Naive B cell (primary cell): ENCODE measurements at regions not wholly inside any gene's neighbourhood (a gene's known extent, or its start where the extent isn't known, plus 50 kb on each side); places are given as distances from the start of the nearest gene placed in this dataset.

ENCODE experiments used
- ATAC-seq, 2 donors: fragments of 150-1000 bp; cut with Tn5 transposase; 2 replicates each; pipeline ENCODE4 v1.10.0; 2021; ENCODE audit warnings: low read depth in 2 of 2, mild to moderate bottlenecking in 2 of 2, moderate library complexity in 2 of 2
- DNase-seq: peaks from one replicate; pipeline ENCODE4 v3.0.0; 2022
- H3K27ac Mint-ChIP-seq, 6 donors: one replicate each; pipeline ENCODE4 v1.8.0; 2020 to 2022; ENCODE audit warnings: mild to moderate bottlenecking in 6 of 6, mixed read lengths in 6 of 6, moderate library complexity in 5 of 6, inconsistent platforms in 2 of 6
- H3K27me3 Mint-ChIP-seq, 3 donors: one replicate each; pipeline ENCODE4 v1.8.0; 2021 to 2022; ENCODE audit warnings: mixed read lengths in 3 of 3, mild to moderate bottlenecking in 1 of 3
- H3K36me3 Mint-ChIP-seq, 2 donors: one replicate each; pipeline ENCODE4 v1.8.0; 2020 to 2022; ENCODE audit warnings: mixed read lengths in 2 of 2, inconsistent platforms in 1 of 2, mild to moderate bottlenecking in 1 of 2
- H3K4me1 Mint-ChIP-seq, 3 donors: one replicate each; pipeline ENCODE4 v1.8.0; 2020 to 2022; ENCODE audit warnings: mixed read lengths in 3 of 3, inconsistent platforms in 1 of 3, mild to moderate bottlenecking in 1 of 3, moderate library complexity in 1 of 3
- H3K4me3 Mint-ChIP-seq, 8 donors: one replicate each; pipeline ENCODE4 v1.8.0; 2020 to 2022; ENCODE audit warnings: mild to moderate bottlenecking in 8 of 8, mixed read lengths in 8 of 8, moderate library complexity in 8 of 8, inconsistent platforms in 2 of 8
- H3K9me3 Mint-ChIP-seq, 7 donors: one replicate each; pipeline ENCODE4 v1.8.0; 2020 to 2022; ENCODE audit warnings: mixed read lengths in 7 of 7, mild to moderate bottlenecking in 5 of 7, inconsistent platforms in 2 of 7, moderate library complexity in 1 of 7

DNA sequence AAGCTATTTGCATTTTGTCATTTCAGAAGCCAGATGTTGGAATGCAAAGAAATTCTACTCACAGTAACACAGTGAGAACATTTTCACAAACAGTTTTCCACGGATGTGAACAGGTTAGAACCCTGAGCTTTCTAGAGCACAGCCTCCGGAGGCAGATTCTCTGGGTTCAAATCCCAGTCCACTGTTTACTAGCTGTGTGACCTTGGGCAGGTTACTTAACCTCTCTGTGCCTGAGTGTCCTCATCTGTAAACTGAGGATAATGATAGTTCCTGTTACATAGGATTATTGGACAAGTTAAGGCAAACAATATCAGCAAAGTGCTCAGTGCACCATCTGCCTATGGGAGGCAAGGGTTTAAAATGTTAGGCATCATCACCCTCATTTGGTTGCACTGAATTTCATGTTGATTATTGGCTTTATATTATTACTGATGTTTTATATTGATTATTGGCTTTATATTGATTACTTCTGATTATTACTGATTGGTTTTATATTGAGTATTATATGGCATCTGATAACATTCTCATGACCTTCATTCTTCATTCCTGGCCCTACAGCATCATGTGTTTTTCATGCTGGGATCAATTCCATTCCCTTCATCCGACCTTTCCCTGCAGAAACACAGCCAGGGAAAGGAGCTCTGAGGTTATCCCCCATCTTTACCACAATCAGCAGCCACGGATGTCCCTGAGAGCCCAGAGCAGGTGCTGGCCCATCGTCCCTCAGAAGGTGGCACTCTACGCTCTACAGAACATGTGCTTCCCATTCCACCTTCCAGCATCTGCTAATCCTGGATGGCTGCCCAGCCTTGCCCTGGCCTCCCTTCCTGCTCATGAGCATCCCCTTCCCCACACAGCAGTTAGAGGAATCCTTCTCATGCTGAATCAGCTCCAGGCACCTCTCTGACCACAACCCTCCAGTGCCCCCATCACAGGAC, 283.1 kb downstream of the PREX1 start:
- H3K4me3 Mint-ChIP-seq: no peak overlapping the region
- H3K36me3 Mint-ChIP-seq: peaks cover 0 to 15% of the 10 kb centered on the region in 2 donors
- peaks cover 26 to 60% (median 54%) of the 10 kb centered on the region in 3 donors for H3K27me3 Mint-ChIP-seq
- peaks cover 19 to 46% (median 20%) of the 10 kb centered on the region in 3 donors for H3K4me1 Mint-ChIP-seq
- peaks cover 0 to 5% (median 3%) of the 10 kb centered on the region in 7 donors for H3K9me3 Mint-ChIP-seq
- peak overlapping the region in 1 of 6 donors; percentile 4 for H3K27ac Mint-ChIP-seq
- ATAC-seq (no peak), DNase-seq (no peak)

DNA sequence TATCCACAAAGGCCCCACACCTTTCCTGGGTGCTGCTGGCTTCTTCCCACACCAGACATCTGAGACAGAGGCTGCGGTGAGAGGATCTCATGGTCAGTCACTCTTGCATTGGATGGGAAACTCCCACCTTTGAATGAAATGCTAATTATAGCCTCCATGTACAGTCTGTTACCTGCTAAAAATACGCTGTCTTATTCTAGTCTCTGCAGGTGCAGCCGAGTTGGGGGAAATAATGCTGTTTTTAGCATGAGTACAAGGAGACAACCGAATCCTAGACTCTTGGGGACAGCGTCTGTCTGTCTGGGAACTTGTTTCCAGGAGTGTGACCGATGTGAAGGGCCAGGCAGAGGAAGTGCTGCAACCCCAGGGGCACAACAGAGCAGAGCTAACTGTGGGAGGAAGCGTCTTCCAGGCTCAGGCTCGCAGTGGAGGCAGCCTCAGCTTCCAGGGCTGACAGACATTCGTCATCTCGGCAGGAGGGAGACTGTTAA, 286.2 kb downstream of the PREX1 start:
- no peak for ATAC-seq
- peaks cover 0 to 15% of the 10 kb centered on the region in 2 donors for H3K36me3 Mint-ChIP-seq
- DNase-seq: no peak
- H3K9me3 Mint-ChIP-seq: peaks cover 0 to 5% (median 3%) of the 10 kb centered on the region in 7 donors
- peaks cover 27 to 56% (median 37%) of the 10 kb centered on the region in 3 donors for H3K27me3 Mint-ChIP-seq
- H3K4me3 Mint-ChIP-seq: peak overlapping the region in 5 of 8 donors; percentile 9 to 61 (median 22)
- peaks cover 19 to 50% (median 20%) of the 10 kb centered on the region in 3 donors for H3K4me1 Mint-ChIP-seq
- peak overlapping the region in 2 of 6 donors; percentile 10 to 36 for H3K27ac Mint-ChIP-seq

DNA sequence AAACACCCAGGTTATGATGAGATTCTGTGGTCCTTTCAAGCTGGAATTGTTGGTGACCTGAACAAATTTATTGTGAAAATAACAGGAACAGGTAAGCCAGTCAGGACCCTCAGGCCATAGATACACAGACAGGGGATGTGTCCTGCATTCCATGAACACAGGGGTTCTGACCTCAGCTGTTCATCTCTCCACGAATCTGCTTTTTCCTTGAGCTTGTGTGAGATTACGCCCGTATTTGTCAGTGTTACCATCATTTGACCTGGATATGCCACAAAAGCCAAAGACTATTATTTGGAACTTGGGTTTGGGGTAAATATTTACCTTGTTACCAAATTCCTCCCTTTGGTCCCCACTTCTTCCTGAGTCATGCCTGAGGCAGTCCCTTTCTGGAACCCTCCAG, 288.9 kb downstream of the PREX1 start:
- Mint-ChIP-seq H3K9me3 (peaks cover 0 to 5% (median 3%) of the 10 kb centered on the region in 7 donors), H3K27me3 (peaks cover 21 to 42% (median 26%) of the 10 kb centered on the region in 3 donors), H3K27ac (peak overlapping the region in 1 of 6 donors; percentile 29), H3K4me1 (peaks cover 9 to 40% (median 20%) of the 10 kb centered on the region in 3 donors), H3K4me3 (no peak overlapping the region), H3K36me3 (peaks cover 0 to 15% of the 10 kb centered on the region in 2 donors)
- no peak for DNase-seq
- no peak for ATAC-seq

DNA sequence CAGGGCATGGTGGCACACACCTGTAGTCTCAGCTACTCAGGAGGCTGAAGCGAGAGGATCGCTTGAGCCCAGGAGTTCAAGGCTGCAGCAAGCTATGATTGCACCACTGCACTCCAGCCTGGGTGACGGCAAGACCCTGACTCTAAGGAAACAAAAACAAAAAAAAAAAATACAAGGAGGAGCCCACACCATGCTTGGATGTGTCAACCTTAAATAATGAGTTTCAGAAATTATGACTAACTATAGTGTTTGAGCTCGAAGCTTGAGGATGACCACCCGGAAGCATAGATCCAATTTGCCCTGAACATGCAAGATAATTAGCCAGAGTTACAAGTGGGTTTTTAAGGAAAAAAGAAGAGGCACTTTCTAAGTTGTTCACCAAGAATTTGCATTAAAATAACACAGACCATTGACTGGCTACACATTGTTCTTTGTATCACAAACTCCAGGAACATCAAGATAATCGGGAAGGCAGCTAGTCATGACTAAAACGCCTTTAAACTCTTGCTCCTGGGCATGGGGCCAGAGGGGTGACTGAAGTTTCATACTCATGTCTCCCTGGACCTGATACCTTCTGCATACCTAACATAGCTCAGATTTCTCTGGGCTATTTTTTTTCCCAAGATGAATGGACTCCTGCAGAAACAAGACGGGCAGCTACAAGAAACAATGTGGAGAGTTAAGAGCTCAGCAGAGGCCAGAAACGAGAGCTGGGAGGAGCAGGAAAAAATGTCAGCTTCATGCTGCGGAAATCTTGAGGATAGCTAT, 289.6 kb downstream of the PREX1 start:
- ATAC-seq (no peak), DNase-seq (no peak)
- no peak overlapping the region for H3K27ac Mint-ChIP-seq
- peaks cover 9 to 38% (median 20%) of the 10 kb centered on the region in 3 donors for H3K4me1 Mint-ChIP-seq
- peaks cover 0 to 5% (median 3%) of the 10 kb centered on the region in 7 donors for H3K9me3 Mint-ChIP-seq
- peaks cover 0 to 14% of the 10 kb centered on the region in 2 donors for H3K36me3 Mint-ChIP-seq
- peaks cover 21 to 43% (median 25%) of the 10 kb centered on the region in 3 donors for H3K27me3 Mint-ChIP-seq
- no peak overlapping the region for H3K4me3 Mint-ChIP-seq

DNA sequence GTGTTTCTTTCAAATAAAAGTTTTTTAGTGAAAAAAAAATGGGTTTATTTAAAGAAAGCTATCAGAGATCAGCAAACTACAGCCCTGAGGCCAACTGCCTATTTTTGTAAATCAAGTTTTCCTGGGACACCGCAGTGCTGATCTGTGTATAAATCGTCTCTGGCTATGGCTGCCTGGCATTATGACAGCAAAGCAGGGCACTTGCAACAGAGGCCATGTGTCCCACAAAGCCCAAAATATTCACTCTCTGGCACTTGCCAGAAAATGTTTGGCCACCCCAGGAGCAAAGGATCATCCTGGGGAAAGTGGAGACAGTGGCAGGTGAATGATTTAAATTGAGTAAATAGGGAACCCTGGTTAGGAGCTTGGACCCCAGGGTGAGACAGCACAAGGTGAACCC, 291.6 kb downstream of the PREX1 start:
- DNase-seq (no peak), ATAC-seq (no peak)
- Mint-ChIP-seq H3K9me3 (no peaks in the 10 kb centered on the region), H3K4me3 (no peak overlapping the region), H3K36me3 (no peaks in the 10 kb centered on the region), H3K27me3 (peaks cover 14 to 24% (median 24%) of the 10 kb centered on the region in 3 donors), H3K27ac (no peak overlapping the region), H3K4me1 (peaks cover 5 to 19% (median 7%) of the 10 kb centered on the region in 3 donors)

DNA sequence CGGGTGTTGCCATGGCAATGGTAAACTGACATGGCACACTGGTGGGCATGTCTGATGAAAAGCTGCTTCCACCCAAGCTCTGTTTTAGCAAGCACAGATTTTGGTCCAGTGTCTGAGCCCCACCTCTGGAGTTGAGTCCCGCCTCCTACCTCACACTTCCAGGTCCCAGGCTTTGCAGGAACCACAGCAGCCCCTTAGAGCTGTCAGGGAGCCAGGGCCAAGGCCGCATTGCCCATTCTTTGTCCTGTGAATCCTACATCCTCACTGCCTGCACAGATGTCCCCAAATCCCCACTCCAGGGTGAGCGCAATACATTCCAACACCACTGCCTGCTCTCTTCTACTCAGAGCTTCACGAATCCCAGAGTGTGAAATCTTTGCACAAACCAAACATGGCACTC, 292.2 kb downstream of the PREX1 start:
- H3K9me3 Mint-ChIP-seq: no peaks in the 10 kb centered on the region
- DNase-seq (no peak), ATAC-seq (no peak)
- no peak overlapping the region for H3K27ac Mint-ChIP-seq
- H3K27me3 Mint-ChIP-seq: peaks cover 11 to 19% (median 18%) of the 10 kb centered on the region in 3 donors
- H3K36me3 Mint-ChIP-seq: no peaks in the 10 kb centered on the region
- H3K4me3 Mint-ChIP-seq: no peak overlapping the region
- peaks cover 0 to 13% (median 1%) of the 10 kb centered on the region in 3 donors for H3K4me1 Mint-ChIP-seq

DNA sequence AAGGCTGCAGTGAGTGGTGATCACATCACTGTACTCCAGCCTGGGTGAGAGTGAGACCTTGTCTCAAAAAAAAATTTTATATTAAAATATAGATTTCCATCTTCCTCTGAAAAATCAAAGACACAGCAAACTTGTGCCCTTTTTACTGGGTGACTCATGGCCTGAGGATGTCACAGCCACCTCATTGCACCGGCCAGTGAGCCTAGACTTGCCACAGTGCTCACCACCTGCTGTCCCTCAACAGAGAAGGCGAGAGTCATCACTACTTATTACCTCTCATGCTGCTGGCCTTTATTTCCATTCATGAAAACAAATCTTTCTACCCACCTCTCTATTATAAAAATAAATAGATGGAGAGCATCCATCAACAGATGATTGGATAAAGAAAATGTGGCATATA, 295.8 kb downstream of the PREX1 start:
- Mint-ChIP-seq H3K4me1 (no peaks in the 10 kb centered on the region), H3K27me3 (peaks cover 25 to 32% (median 25%) of the 10 kb centered on the region in 3 donors), H3K9me3 (no peaks in the 10 kb centered on the region), H3K4me3 (no peak overlapping the region), H3K36me3 (no peaks in the 10 kb centered on the region), H3K27ac (no peak overlapping the region)
- no peak for ATAC-seq
- no peak for DNase-seq

DNA sequence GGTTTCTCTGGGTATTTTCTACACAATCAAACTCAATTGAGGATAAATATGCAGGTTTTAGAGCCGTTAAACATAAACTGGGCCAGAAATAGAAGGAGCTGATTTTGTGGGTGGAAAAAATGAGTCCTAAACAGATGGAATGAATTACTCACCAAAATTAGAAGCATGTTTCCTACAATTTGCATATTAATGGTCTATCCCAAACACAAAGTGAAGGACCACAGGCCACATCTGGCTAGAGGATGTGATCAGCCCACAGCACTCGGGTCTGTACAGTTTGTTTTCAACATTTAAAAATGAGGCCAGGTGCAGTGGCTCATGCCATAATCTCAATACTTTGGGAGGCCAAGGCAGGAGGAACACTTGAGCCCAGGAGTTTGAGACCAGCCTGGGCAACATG, 296.3 kb downstream of the PREX1 start:
- Mint-ChIP-seq H3K27me3 (peaks cover 25 to 33% (median 26%) of the 10 kb centered on the region in 3 donors), H3K9me3 (no peaks in the 10 kb centered on the region), H3K4me3 (no peak overlapping the region), H3K4me1 (no peaks in the 10 kb centered on the region), H3K36me3 (no peaks in the 10 kb centered on the region), H3K27ac (peak overlapping the region in 1 of 6 donors; percentile 58)
- ATAC-seq (no peak), DNase-seq (no peak)

DNA sequence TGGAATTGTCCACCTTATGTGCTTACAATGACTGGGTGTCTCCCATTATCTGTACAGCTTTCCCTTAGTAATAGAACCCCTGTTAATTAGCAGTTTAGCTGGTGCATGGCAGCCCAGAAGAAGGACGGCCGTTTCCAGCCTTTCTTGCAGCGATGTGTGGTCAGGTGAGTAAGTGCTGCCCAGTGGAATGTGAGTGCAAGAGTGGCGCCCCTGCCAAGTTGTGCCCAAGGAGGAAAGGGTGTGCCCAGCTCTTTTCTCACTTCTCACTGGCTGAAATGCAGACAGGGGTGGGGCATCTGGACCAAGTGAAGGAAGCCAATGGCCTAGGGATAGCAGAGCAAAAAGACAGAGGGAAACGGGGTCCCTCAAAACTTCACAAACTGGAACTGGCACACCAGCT, 296.8 kb downstream of the PREX1 start:
- Mint-ChIP-seq H3K9me3 (no peaks in the 10 kb centered on the region), H3K27ac (no peak overlapping the region), H3K4me1 (no peaks in the 10 kb centered on the region), H3K27me3 (peaks cover 26 to 34% (median 26%) of the 10 kb centered on the region in 3 donors), H3K36me3 (no peaks in the 10 kb centered on the region), H3K4me3 (no peak overlapping the region)
- DNase-seq (no peak), ATAC-seq (no peak)

DNA sequence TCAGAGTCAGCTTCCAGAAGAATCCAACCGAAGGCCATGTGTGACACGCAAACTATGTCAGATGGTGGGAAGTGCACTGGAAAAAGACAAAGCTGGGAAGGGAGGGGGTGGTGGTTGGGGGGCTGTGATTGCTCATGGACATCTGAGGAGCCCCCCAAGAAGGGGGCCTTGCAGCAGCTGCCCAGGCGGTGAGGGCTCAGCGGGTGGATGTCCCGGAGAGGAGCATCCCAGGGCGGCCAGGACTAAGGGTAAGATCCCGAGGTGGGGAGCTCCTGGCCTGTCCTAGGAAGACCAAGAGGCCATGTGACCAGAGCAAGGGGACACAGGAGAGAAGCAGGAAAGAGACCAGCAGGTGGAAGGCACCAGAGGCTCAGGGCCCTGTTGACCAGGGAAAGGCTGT, 299.5 kb downstream of the PREX1 start:
- Mint-ChIP-seq H3K27ac (no peak overlapping the region), H3K36me3 (no peaks in the 10 kb centered on the region)

DNA sequence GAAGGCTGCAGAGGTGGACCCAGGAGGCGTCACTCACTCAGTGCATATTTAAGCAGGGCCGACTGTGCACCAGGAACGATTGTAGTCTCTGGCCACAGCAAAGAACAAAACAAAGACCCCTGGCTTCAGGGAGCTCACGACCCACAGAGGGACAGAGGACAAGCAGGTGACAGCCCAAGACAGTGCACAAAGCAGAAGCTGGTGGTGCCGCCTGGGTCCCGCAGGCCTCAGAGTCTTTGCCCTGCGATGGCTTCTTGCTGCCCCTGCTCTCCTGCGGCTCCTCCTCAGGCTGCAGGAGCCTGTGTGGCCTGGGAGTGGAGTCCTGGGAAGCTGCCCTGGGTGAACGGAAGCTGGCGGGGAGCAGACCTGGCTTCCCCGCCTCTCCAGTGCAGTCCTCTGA, 300.0 kb downstream of the PREX1 start:
- ATAC-seq: no peak
- Mint-ChIP-seq H3K4me3 (no peak overlapping the region), H3K36me3 (no peaks in the 10 kb centered on the region), H3K4me1 (no peaks in the 10 kb centered on the region), H3K9me3 (peaks cover 0 to 4% (median 0%) of the 10 kb centered on the region in 7 donors), H3K27me3 (peaks cover 29 to 35% (median 31%) of the 10 kb centered on the region in 3 donors), H3K27ac (no peak overlapping the region)
- no peak for DNase-seq

More for the DNA sequence above, 299.5 kb downstream of the PREX1 start:
- Mint-ChIP-seq H3K27me3 (peaks cover 23 to 31% (median 30%) of the 10 kb centered on the region in 3 donors), H3K4me1 (no peaks in the 10 kb centered on the region), H3K4me3 (no peak overlapping the region), H3K9me3 (no peaks in the 10 kb centered on the region)
- DNase-seq (no peak), ATAC-seq (no peak)

DNA sequence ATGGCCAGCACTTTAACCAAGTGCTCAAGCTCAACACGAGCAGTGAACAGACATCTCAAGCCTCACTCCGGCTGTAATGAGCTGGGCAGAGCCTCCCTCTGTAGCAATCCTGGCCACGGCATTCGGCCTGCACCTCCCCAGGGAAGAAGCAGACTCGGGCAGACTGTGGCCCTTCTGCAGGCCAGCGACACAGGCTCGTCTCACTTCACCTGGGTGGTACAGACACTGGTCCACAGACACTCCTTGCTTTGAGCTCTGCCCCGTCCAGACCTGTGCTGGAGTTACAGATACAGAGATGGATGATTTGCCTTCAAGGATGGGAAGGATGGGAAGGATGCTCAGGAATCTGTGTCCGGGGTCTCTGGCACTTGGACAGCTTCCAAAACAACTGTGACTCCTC, 300.9 kb downstream of the PREX1 start:
- DNase-seq: no peak
- peaks cover 0 to 4% (median 0%) of the 10 kb centered on the region in 7 donors for H3K9me3 Mint-ChIP-seq
- no peaks in the 10 kb centered on the region for H3K36me3 Mint-ChIP-seq
- H3K27me3 Mint-ChIP-seq: peaks cover 28 to 40% (median 33%) of the 10 kb centered on the region in 3 donors
- no peak overlapping the region for H3K4me3 Mint-ChIP-seq
- no peak overlapping the region for H3K27ac Mint-ChIP-seq
- ATAC-seq: no peak
- no peaks in the 10 kb centered on the region for H3K4me1 Mint-ChIP-seq

DNA sequence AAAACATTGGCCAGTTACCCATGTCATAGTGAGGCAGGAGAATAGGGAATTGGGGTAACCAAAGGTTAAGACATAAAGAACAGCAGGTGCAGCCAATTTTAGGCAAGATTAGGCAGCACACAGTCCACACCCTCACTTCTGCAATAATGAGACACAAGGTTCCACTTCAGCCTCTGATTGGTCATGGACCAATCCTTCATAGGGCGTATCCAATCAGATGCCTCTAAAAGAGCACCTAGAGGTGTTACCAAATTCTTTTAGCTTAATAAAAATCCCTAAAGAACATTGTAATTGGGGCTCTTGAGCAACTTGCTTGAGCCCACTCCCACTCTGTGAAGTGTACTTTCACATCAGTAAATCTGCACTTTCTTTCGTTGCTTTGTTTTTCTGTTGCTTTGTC, 302.4 kb downstream of the PREX1 start:
- no peak for DNase-seq
- no peak for ATAC-seq
- H3K27me3 Mint-ChIP-seq: peaks cover 25 to 42% (median 33%) of the 10 kb centered on the region in 3 donors
- H3K36me3 Mint-ChIP-seq: no peaks in the 10 kb centered on the region
- no peaks in the 10 kb centered on the region for H3K4me1 Mint-ChIP-seq
- H3K9me3 Mint-ChIP-seq: peaks cover 0 to 4% (median 0%) of the 10 kb centered on the region in 7 donors
- H3K4me3 Mint-ChIP-seq: no peak overlapping the region
- no peak overlapping the region for H3K27ac Mint-ChIP-seq
